ENCODE measurements at regions not wholly inside any gene's neighbourhood (a gene's known extent, or its start where the extent isn't known, plus 50 kb on each side); places are given as distances from the start of the nearest gene placed in this dataset.

DNA sequence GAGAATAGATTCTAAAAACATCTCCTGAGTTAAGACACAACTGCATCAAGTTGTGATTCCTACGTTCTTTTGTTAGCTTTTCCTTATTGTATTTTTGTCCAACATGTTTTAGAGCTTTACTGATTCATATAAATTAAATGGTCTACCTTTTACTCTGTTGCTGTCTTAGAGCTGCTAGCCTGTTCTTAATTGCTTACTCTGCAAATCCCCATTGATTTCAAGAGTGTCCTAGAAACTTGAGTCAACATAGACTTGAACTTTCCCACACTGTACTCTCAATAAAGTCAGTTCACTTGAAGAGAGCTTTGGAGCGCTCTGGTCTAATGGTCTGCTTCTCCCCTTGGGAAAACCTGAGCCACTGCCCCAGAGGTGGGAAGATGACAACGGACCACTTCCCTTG, 343.9 kb downstream of the CCER1 start:
- no peak for DNase-seq
- Mint-ChIP-seq H3K36me3 (ENCODE audit: low read depth) (no peaks in the 10 kb centered on the region), H3K4me1 (no peaks in the 10 kb centered on the region), H3K9me3 (no peaks in the 10 kb centered on the region), H3K4me3 (no peak overlapping the region), H3K27me3 (ENCODE audit: low read depth, poor library complexity) (peaks cover 7% of the 10 kb centered on the region), H3K27ac (no peak overlapping the region)
- TF ChIP-seq, protein P1, sequence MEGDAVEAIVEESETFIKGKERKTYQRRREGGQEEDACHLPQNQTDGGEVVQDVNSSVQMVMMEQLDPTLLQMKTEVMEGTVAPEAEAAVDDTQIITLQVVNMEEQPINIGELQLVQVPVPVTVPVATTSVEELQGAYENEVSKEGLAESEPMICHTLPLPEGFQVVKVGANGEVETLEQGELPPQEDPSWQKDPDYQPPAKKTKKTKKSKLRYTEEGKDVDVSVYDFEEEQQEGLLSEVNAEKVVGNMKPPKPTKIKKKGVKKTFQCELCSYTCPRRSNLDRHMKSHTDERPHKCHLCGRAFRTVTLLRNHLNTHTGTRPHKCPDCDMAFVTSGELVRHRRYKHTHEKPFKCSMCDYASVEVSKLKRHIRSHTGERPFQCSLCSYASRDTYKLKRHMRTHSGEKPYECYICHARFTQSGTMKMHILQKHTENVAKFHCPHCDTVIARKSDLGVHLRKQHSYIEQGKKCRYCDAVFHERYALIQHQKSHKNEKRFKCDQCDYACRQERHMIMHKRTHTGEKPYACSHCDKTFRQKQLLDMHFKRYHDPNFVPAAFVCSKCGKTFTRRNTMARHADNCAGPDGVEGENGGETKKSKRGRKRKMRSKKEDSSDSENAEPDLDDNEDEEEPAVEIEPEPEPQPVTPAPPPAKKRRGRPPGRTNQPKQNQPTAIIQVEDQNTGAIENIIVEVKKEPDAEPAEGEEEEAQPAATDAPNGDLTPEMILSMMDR (IDR thresholded peaks at IDR 0.05), result no peak

DNA sequence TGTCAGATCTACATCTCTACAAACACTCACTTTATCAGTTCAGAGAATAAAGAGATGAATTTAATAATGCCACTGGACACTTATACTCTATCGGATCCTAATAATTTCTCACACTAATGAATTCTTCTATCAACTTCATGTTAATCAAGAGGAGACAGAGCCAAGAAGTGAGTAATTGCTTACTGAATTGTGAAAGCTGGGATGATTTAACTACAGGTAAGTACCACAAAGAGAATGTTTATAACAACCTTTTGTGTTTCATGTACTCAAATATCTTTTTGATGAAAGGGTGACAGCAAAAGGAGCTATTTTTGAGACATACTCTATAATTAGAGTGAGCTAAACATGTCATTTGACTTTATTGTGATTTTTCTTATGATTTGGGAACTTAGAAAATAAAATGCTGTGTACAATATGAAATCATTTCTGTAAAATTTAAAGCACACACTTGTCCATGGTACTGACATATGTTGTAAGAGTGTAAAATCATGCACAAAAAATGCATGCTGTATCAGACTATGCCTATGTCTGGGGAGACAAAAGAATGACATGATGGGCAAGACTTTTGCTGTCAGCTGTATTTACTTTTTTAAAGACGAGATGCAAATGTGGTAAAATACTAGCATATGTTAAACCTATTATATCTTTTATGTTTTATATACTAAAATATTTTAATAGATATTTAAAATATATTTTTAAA, 361.2 kb downstream of the CCER1 start:
- Mint-ChIP-seq H3K9me3 (no peaks in the 10 kb centered on the region), H3K4me3 (no peak overlapping the region), H3K4me1 (no peaks in the 10 kb centered on the region), H3K36me3 (ENCODE audit: low read depth) (no peaks in the 10 kb centered on the region), H3K27ac (no peak overlapping the region), H3K27me3 (ENCODE audit: low read depth, poor library complexity) (no peaks in the 10 kb centered on the region)
- TF ChIP-seq, protein P1 (IDR thresholded peaks at IDR 0.05), result no peak
- no peak for DNase-seq

DNA sequence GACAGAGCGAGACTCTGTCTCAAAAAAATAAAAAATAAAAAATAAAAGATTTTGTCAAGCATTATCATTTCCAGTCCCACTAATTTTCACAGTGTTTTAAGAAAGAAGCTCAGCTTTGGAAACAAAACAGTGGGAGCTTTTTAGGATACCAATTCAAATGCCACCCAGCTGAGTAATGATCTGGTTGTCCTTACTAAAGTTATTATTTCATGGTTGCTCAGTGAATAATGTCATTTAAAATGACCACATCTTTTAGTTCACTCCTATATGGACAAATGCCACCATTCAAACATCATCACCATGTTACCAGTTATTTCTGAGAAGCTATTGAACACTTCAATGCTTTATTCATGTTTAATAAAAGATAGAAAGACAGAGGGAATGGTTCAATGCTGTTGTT, 365.0 kb downstream of the CCER1 start:
- Mint-ChIP-seq H3K4me3 (no peak overlapping the region), H3K4me1 (no peaks in the 10 kb centered on the region), H3K9me3 (peaks cover 5% of the 10 kb centered on the region), H3K27ac (no peak overlapping the region), H3K36me3 (ENCODE audit: low read depth) (no peaks in the 10 kb centered on the region), H3K27me3 (ENCODE audit: low read depth, poor library complexity) (no peaks in the 10 kb centered on the region)
- DNase-seq, result no peak
- TF ChIP-seq, protein P1 (IDR thresholded peaks at IDR 0.05), result no peak

DNA sequence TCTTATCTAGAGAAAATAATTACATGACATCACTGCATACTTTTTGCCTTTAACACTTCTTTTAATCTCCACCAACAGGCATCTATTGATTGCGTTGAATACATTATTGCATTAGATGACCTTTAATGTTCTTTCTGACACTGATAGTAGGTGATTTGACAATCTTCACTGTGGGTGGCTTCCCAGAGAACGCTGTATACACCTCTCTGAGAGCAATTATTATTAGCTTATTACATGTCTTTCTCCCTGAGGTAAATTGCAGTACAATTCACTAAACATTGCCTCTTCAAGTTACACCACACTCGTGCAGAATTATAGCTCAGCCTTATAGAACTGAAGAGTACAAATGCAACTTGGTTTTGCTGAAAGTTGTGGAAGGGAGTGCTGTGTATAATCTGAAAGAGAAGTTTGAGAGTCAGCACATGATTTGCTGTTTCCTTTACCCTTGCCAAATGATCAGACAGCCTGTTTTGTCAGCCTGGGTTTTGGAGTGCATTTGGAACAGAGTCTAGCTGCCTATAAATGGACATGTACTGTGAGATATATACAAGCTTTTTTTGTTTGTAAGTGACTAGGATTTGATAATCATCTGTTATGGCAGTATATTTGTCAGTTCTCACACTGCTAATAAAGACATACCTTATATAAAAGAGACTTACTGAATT, 369.2 kb downstream of the CCER1 start:
- Mint-ChIP-seq H3K27ac (no peak overlapping the region), H3K36me3 (ENCODE audit: low read depth) (no peaks in the 10 kb centered on the region), H3K4me1 (no peaks in the 10 kb centered on the region), H3K27me3 (ENCODE audit: low read depth, poor library complexity) (no peaks in the 10 kb centered on the region), H3K4me3 (no peak overlapping the region), H3K9me3 (peaks cover 5% of the 10 kb centered on the region)
- TF ChIP-seq, protein P1 (IDR thresholded peaks at IDR 0.05), result no peak
- DNase-seq, result no peak

DNA sequence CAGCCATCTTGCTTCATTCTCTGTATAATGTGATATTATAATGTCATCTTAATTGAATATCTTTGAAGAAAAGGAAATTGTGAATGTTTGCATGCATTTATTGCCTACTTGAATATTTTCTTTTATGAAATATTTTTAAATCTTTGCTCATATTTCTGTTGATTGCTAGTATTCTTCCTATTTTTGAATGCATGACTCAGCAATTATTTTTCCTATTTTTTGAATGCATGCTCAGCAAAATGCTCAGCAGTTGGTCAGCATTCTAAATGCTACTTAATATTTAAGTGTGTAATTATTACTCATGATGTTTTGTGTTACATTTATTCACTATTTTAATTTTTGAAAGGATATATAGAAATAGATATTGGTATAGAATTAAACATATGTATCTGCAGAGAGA, 378.3 kb downstream of the CCER1 start:
- H3K4me1 Mint-ChIP-seq, result no peaks in the 10 kb centered on the region
- no peaks in the 10 kb centered on the region for H3K27me3 Mint-ChIP-seq (ENCODE audit: low read depth, poor library complexity)
- no peak for DNase-seq
- H3K36me3 Mint-ChIP-seq (ENCODE audit: low read depth), result no peaks in the 10 kb centered on the region
- no peak overlapping the region for H3K27ac Mint-ChIP-seq
- peaks cover 11% of the 10 kb centered on the region for H3K9me3 Mint-ChIP-seq
- TF ChIP-seq, protein P1 (IDR thresholded peaks at IDR 0.05), result no peak
- no peak overlapping the region for H3K4me3 Mint-ChIP-seq

DNA sequence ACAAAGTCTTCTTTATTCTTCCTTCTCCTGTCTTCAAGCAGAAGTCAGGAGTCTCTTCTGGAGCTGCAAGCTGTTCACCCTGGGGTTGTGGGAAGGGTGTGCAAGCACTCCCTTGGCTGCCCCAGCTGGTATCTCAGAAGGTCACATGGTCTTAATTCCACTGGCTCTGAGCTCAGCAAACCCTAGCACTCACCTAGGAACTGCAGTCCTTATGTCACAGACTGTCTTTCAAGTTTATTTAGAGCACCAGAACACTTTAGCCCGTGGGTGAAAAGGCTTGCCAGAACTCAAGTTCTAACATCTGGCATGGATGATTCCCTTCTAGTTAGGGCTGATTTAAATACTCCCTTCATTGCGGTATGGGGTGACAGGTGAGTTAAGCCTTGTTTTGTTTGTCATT, 379.0 kb downstream of the CCER1 start:
- no peak for DNase-seq
- H3K36me3 Mint-ChIP-seq (ENCODE audit: low read depth), result no peaks in the 10 kb centered on the region
- no peaks in the 10 kb centered on the region for H3K4me1 Mint-ChIP-seq
- H3K4me3 Mint-ChIP-seq, result no peak overlapping the region
- H3K27ac Mint-ChIP-seq, result no peak overlapping the region
- H3K27me3 Mint-ChIP-seq (ENCODE audit: low read depth, poor library complexity), result no peaks in the 10 kb centered on the region
- TF ChIP-seq, protein P1 (IDR thresholded peaks at IDR 0.05), result no peak
- peaks cover 11% of the 10 kb centered on the region for H3K9me3 Mint-ChIP-seq

All from nephron progenitor cell (in vitro differentiated cells).